ENCODE measurements at regions not wholly inside any gene's neighbourhood (a gene's known extent, or its start where the extent isn't known, plus 50 kb on each side); places are given as distances from the start of the nearest gene placed in this dataset.

- peak in 2 of 3 donors; percentile 14 to 24 for DNase-seq
- intact Hi-C loops (cut with DNase I, micrococcal nuclease), result no loop called here
- Histone ChIP-seq H3K4me3 (no peak overlapping the region), H3K9me3 (no peaks in the 10 kb centered on the region), H3K36me3 (ENCODE audit: low read depth) (no peaks in the 10 kb centered on the region), H3K4me1 (ENCODE audit: low read depth) (no peaks in the 10 kb centered on the region)
- no peak for TF ChIP-seq CTCF (IDR thresholded peaks at IDR 0.05)
- ATAC-seq, result no peak
Measured at GRCh38 chr6:151716526-151716932, 91.0 kb upstream of the ESR1 start.

- intact Hi-C loops (cut with DNase I, micrococcal nuclease), result no loop called here
- no peak overlapping the region for H3K4me3 ChIP-seq
- H3K4me1 ChIP-seq (ENCODE audit: low read depth), result no peaks in the 10 kb centered on the region
- TF ChIP-seq CTCF (IDR thresholded peaks at IDR 0.05), result no peak
- H3K9me3 ChIP-seq, result no peaks in the 10 kb centered on the region
- no peak for DNase-seq
- ATAC-seq, result peak; percentile 56
- H3K36me3 ChIP-seq (ENCODE audit: low read depth), result no peaks in the 10 kb centered on the region
Measured at GRCh38 chr6:151719070-151719469, 88.4 kb upstream of the ESR1 start.

GRCh38 chr6:151721146-151721545 lies 86.3 kb upstream of the ESR1 start:
- no peaks in the 10 kb centered on the region for H3K4me1 ChIP-seq (ENCODE audit: low read depth)
- DNase-seq, result no peak
- intact Hi-C loops (cut with DNase I, micrococcal nuclease), result no loop called here
- no peaks in the 10 kb centered on the region for H3K36me3 ChIP-seq (ENCODE audit: low read depth)
- H3K4me3 ChIP-seq, result no peak overlapping the region
- no peaks in the 10 kb centered on the region for H3K9me3 ChIP-seq
- TF ChIP-seq CTCF (IDR thresholded peaks at IDR 0.05), result no peak
- ATAC-seq, result no peak

- Histone ChIP-seq H3K4me1 (ENCODE audit: low read depth) (no peaks in the 10 kb centered on the region), H3K36me3 (ENCODE audit: low read depth) (no peaks in the 10 kb centered on the region), H3K4me3 (no peak overlapping the region), H3K9me3 (no peaks in the 10 kb centered on the region)
- TF ChIP-seq CTCF (IDR thresholded peaks at IDR 0.05), result no peak
- DNase-seq, result no peak
- no peak for ATAC-seq
- intact Hi-C loops (cut with DNase I, micrococcal nuclease), result no loop called here
Measured at GRCh38 chr6:151721671-151722070, 85.8 kb upstream of the ESR1 start.

GRCh38 chr6:151722342-151722741 lies 85.1 kb upstream of the ESR1 start:
- no peak for DNase-seq
- Histone ChIP-seq H3K36me3 (ENCODE audit: low read depth) (no peaks in the 10 kb centered on the region), H3K4me1 (ENCODE audit: low read depth) (no peaks in the 10 kb centered on the region), H3K9me3 (no peaks in the 10 kb centered on the region), H3K4me3 (no peak overlapping the region)
- intact Hi-C loops (cut with DNase I, micrococcal nuclease), result no loop called here
- TF ChIP-seq CTCF (IDR thresholded peaks at IDR 0.05), result no peak
- ATAC-seq, result no peak

GRCh38 chr6:151723152-151723551 lies 84.3 kb upstream of the ESR1 start:
- no peaks in the 10 kb centered on the region for H3K36me3 ChIP-seq (ENCODE audit: low read depth)
- intact Hi-C loops (cut with DNase I, micrococcal nuclease), result no loop called here

More at GRCh38 chr6:151723152-151723551, 84.3 kb upstream of the ESR1 start:
- DNase-seq, result no peak
- H3K4me1 ChIP-seq (ENCODE audit: low read depth), result no peaks in the 10 kb centered on the region
- no peak for ATAC-seq
- no peak for TF ChIP-seq CTCF (IDR thresholded peaks at IDR 0.05)
- H3K4me3 ChIP-seq, result no peak overlapping the region
- no peaks in the 10 kb centered on the region for H3K9me3 ChIP-seq

Measured in mucosa of descending colon (tissue), 3 donors.